AG09319 (cell line): ENCODE measurements at regions not wholly inside any gene's neighbourhood (a gene's known extent, or its start where the extent isn't known, plus 50 kb on each side); places are given as distances from the start of the nearest gene placed in this dataset.

Experiments used
- DNase-seq: peaks from one replicate; pipeline ENCODE4 v3.0.0-alpha.2; 2010; ENCODE audit warnings: low read depth; ENCODE audit errors: extremely low read depth
- TF ChIP-seq, protein P1 (sequence below): IDR thresholded peaks from 2 replicates; pipeline ENCODE4 v1.5.1; 2011; ENCODE audit warnings: low read depth, mild to moderate bottlenecking, inconsistent platforms, low read length, moderate library complexity

DNA sequence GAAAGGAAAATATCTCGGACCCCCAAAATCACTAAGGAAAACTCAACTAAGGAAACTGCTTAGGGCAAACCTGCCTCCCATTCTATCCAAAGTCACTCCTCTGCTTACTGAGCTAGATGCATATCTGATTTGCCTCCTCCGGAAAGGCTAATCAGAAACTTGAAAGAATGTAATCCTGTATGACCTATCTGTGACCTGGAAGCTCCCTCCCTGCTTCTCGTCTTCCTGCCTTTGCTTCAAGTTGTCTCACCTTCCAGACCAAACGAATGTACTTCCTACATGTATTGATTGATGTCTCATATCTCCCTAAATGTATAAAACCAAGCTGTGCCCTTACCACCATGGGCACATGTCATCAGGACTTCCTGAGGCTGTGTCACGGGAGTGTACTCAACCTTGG, 58.1 kb upstream of the SEC61G start:
- TF ChIP-seq, protein P1, sequence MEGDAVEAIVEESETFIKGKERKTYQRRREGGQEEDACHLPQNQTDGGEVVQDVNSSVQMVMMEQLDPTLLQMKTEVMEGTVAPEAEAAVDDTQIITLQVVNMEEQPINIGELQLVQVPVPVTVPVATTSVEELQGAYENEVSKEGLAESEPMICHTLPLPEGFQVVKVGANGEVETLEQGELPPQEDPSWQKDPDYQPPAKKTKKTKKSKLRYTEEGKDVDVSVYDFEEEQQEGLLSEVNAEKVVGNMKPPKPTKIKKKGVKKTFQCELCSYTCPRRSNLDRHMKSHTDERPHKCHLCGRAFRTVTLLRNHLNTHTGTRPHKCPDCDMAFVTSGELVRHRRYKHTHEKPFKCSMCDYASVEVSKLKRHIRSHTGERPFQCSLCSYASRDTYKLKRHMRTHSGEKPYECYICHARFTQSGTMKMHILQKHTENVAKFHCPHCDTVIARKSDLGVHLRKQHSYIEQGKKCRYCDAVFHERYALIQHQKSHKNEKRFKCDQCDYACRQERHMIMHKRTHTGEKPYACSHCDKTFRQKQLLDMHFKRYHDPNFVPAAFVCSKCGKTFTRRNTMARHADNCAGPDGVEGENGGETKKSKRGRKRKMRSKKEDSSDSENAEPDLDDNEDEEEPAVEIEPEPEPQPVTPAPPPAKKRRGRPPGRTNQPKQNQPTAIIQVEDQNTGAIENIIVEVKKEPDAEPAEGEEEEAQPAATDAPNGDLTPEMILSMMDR, result no peak
- no peak for DNase-seq

DNA sequence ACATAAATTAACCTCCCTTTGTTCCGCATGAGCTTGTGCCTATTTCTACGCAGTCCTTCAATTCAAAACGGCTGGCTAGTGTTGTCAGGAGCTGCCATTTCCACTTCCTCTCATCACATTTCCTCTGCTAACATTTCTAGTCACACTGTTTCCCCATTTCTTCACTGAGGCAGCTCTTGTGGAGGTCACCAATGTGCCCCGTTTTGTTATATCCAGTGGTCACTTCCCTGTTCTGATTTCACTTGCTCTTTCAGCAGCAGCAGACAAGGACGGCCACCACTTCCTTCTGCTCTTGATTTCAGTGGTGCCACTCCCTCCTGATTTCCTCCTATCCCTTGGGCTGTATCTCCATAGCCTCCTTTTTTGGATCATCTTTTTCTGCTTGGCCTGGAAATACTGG, 64.8 kb upstream of the SEC61G start:
- DNase-seq, result no peak
- TF ChIP-seq, protein P1, result no peak

DNA sequence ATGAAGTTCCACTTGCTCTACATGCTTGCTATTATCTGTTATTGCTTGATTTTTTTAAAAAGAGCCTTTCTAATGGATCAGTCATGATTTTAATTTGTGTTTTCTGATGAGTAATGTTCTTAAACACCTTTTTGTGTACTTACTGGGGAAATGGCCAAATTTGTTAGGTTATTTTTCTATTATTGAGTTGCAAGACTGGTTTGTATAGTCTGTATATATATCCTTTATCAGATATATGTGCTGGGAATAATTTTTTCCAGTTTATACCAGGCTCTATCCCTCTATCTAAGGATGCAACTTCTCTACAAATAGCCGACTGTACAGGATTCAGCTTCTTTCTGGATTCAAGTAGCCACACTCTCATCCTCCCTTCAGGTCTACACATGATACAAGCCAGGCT, 65.6 kb upstream of the SEC61G start:
- TF ChIP-seq, protein P1, result no peak
- DNase-seq, result no peak

DNA sequence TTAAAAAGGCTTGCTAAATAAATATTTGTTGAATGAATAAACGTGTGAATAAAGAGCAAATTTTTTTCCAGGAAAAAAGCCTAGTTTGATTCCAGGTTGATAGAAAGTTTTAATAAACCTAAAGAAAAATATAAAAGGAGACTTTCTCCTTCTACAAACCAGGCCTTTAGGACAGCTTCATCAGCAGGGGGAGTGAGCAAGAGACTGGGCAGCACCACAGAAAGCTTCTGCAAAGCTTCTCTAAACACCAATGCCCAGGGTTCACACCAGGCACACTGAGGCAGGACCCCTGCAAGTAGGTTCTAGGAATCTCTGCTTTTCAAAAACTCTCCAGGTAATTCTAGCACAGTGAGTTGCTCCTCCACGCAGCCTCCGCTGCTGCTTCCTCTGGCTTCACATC, 66.4 kb upstream of the SEC61G start:
- no peak for DNase-seq
- TF ChIP-seq, protein P1, result no peak; the same call in 1 of the 2 replicates

DNA sequence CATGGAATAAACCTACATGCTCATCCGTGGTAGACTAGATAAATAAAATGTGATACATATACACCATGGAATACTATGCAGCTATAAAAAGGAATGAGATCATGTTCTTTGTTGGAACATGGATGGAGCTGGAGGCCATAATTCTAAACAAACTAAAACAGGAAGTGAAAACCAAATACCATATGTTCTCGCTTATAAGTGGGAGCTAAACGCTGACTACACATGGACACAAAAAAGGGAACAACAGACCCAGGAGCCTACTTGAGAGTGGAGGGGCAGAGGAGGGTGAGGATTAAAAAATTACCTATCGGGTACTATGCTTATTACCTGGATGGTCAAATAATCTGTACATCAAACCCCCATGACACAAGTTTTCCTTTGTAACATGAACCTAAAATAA, 68.7 kb upstream of the SEC61G start:
- TF ChIP-seq, protein P1, result no peak
- no peak for DNase-seq

DNA sequence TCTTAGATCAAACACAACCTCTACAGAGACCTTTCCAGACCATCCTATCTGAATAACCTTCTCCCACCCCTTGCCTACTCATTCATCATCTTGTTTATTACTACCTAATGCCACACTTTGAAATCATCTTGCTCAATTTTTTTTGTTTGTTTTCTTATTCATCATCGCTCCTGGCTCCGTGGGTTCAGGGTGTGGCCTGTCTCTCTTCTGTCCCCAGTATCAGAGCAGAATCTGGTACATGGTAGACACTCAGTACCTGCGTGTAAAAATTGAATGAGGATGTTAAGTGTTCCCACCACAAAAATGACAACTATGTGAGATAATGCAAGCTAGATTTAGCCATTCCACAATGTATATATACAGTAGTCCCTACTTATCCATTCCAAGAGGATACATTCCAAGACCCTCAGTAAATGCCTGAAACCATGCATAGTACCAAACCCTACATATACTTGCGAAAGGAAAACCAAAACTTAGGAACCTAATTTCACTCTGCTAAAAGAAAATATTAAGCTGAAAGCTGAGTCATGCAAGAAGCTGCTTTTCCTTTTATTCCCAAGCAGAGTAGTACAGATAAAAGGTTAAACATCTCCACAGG, 72.1 kb upstream of the SEC61G start:
- TF ChIP-seq, protein P1, result no peak
- DNase-seq, result no peak

DNA sequence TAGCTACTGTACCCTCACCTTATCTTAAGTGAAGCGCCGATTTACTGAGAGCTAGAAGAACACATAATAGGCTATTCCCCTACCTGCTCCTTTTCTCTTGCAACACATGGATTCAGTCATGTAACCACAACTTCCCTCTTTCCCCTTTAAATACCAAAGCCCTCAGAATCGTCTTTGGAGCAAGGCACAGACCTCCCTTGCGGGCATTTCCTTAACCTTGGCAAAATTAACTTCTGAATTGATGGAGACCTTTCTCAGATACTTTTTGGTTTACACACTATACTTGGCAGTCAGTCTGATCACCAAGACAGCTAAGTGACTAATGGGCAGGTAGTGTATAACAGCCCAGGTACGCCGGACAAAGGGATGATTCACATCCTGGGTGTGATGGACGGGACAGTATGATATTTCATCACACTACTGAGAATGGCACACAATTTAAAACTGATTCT, 72.7 kb upstream of the SEC61G start:
- TF ChIP-seq, protein P1, result no peak
- no peak for DNase-seq
